ENCODE measurements at regions not wholly inside any gene's neighbourhood (a gene's known extent, or its start where the extent isn't known, plus 50 kb on each side); places are given as distances from the start of the nearest gene placed in this dataset.

GRCh38 chr3:153680526-153680925 is 440.7 kb upstream of the ARHGEF26 start:
- DNase-seq (ENCODE audit: low read depth): no peak
- H3K4me3 ChIP-seq (ENCODE audit: low read depth, low read length): no peak overlapping the region
- TF ChIP-seq CTCF (conservative IDR thresholded peaks at IDR 0.05; ENCODE audit: low read depth, low read length): no peak

- no peak for TF ChIP-seq CTCF (conservative IDR thresholded peaks at IDR 0.05; ENCODE audit: low read depth, low read length)
- no peak for DNase-seq (ENCODE audit: low read depth)
- no peak overlapping the region for H3K4me3 ChIP-seq (ENCODE audit: low read depth, low read length)
Observed at GRCh38 chr3:153681057-153681456, 440.1 kb upstream of the ARHGEF26 start.

DNA sequence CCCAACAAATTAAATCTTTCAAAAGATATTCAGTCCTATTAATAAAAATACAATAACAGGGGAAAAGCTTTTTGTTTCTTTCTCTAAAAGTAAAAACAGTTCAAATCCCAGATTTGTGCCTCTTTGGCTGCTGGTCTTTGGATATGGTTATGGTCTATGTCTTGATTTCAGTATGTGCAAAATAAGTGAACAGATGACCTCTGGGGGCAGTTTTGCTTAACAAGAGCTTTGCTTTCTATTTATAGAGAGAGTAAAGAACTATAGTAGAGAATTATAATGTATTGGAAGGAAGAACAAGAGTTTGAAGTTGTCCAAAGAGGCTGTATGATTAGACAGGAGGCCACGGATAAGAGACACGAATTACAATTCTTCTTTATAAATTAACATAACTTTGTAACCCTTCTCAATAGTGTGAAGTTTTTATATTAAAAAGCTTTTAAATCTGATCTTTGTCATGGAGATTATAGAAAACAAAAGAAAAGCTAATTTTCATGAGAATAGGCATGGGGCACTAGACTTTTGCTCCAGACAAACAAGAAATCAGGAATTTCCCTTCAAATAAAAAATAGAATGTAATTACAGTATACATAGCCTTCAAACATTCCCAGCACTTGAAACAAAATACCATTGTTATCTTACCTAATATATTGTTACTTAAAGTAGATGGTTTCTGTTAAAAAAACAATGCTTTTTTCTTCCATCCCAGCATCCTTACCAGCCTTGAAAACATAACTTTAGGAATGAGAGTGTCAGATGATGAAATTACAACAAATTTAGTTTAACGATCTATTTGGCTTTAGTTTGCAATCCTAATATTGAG is 432.7 kb upstream of the ARHGEF26 start:
- DNase-seq (ENCODE audit: low read depth): no peak
- no peak for TF ChIP-seq CTCF (conservative IDR thresholded peaks at IDR 0.05; ENCODE audit: low read depth, low read length)
- H3K4me3 ChIP-seq (ENCODE audit: low read depth, low read length): no peak overlapping the region

DNA sequence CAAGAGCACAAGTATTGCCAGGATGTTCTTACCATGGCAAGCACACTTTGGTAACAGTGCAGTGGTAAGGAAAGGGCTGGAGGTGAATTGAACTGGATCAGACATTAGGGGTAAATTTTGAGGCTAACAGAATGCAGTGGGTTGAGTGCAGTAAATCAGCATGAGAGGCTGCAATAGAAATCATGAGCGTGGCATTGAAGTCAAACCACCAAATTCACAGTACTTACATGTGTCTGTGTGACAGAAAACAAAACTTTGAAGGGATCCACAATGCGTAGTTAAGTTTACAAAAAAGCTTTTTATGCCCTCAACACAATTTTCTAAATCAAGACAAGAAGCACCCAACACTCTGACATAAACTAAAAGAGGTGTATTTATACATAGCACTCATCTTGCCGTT is 428.0 kb upstream of the ARHGEF26 start:
- TF ChIP-seq CTCF (conservative IDR thresholded peaks at IDR 0.05; ENCODE audit: low read depth, low read length): no peak
- no peak overlapping the region for H3K4me3 ChIP-seq (ENCODE audit: low read depth, low read length)
- DNase-seq (ENCODE audit: low read depth): no peak

DNA sequence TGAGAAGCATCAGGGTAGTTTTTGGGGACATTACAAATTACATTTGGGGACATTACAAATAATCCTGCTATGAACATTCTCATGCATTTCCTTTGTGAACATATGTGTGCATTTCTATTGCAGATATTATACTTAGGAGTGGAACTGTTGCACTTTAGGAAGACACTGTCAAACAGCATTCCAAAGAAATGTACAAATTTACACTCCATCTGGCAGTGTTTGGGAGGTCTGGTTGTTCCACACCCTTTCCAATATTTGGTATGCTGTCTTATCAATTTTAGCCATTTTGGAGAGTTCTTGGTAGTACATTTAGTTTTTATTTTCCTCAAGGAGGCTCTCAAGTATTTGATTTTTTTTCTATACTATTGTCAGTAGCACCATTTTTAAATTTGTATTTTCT is 419.1 kb upstream of the ARHGEF26 start:
- no peak for TF ChIP-seq CTCF (conservative IDR thresholded peaks at IDR 0.05; ENCODE audit: low read depth, low read length)

DNA sequence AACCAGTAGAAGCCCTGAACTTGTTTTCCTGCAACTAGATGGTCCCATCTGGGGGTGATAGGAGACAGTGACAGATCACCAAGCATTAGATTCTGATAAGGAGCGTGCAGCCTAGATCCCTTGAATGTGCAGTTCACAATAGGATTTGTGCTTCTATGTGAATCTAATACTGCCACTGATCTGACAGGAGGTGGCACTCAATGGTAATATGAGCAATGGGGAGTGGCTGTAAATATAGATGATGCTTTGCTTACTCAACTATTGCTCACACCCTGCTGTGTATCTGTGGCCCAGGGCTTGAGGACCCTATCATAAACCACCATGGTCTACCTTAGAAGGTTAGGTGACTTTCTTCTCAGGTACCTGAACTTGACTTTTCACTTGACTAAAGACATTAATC is 417.1 kb upstream of the ARHGEF26 start:
- no peak for DNase-seq (ENCODE audit: low read depth)
- H3K4me3 ChIP-seq (ENCODE audit: low read depth, low read length): no peak overlapping the region
- no peak for TF ChIP-seq CTCF (conservative IDR thresholded peaks at IDR 0.05; ENCODE audit: low read depth, low read length)

More for the DNA sequence above, 419.1 kb upstream of the ARHGEF26 start:
- no peak for DNase-seq (ENCODE audit: low read depth)
- H3K4me3 ChIP-seq (ENCODE audit: low read depth, low read length): no peak overlapping the region

GRCh38 chr3:153706706-153707105 is 414.5 kb upstream of the ARHGEF26 start:
- H3K4me3 ChIP-seq (ENCODE audit: low read depth, low read length): no peak overlapping the region
- DNase-seq (ENCODE audit: low read depth): no peak
- no peak for TF ChIP-seq CTCF (conservative IDR thresholded peaks at IDR 0.05; ENCODE audit: low read depth, low read length)

Data from choroid plexus epithelial cell (primary cell).